ENCODE measurements at regions not wholly inside any gene's neighbourhood (a gene's known extent, or its start where the extent isn't known, plus 50 kb on each side); places are given as distances from the start of the nearest gene placed in this dataset.

GRCh38 chr7:115701141-115701540 lies 329.4 kb downstream of the TFEC start:
- no peak for TF ChIP-seq YY1 (IDR thresholded peaks at IDR 0.05; ENCODE audit: low read depth, low read length)
- no peak for TF ChIP-seq CTCF (IDR thresholded peaks at IDR 0.05 in 2 of 3, conservative IDR thresholded peaks at IDR 0.05 in 1 of 3; ENCODE audit: control insufficient read depth in 2 of 3, extremely low read depth in 1 of 3, insufficient read depth in 1 of 3, low read depth in 3 of 3, low read length in 3 of 3)
